SK-N-SH (cell line): ENCODE measurements at regions not wholly inside any gene's neighbourhood (a gene's known extent, or its start where the extent isn't known, plus 50 kb on each side); places are given as distances from the start of the nearest gene placed in this dataset.

ENCODE experiments used
- CTCF ChIA-PET: fragments of 300-600, 350-600 bp; formaldehyde crosslinking; extraction: SDS; loops from one replicate; lab custom pipeline; 2021; lab: Yijun Ruan, JAX
- POLR2A ChIA-PET: fragments of 350-600 bp; sonication (Branson Sonifier 250); formaldehyde crosslinking; extraction: SDS; loops from one replicate; lab custom pipeline; 2020; ENCODE audit warnings: antibody characterized with exemption, inconsistent platforms; lab: Yijun Ruan, JAX
- DNase-seq: peaks from one replicate; pipeline ENCODE4 v3.0.0; 2012
- H2AFZ ChIP-seq: fragments of 200-600 bp; sonication (generic); 2 replicates; pipeline ENCODE4 v1.8.1; 2016; ENCODE audit warnings: antibody characterized with exemption, mild to moderate bottlenecking, low read depth
- H3F3A ChIP-seq: fragments of 200-600 bp; sonication (generic); replicated peaks from 2 replicates; pipeline ENCODE3; 2016; ENCODE audit warnings: antibody characterized with exemption, mild to moderate bottlenecking; ENCODE audit not compliant: insufficient read depth
- H3K27ac ChIP-seq, 2 experiments: fragments of 200-500 bp in 1 of 2; fragments of 200-600 bp in 1 of 2; sonication (Bioruptor generic) in 1 of 2; sonication (generic), shearing (Covaris generic) in 1 of 2; 2 replicates each; pipeline versions ENCODE4 v1.5.1 to v1.6.1; 2014 to 2016; ENCODE audit warnings: low read depth in 2 of 2, inconsistent platforms in 1 of 2, low read length in 1 of 2, mild to moderate bottlenecking in 1 of 2, mixed read lengths in 1 of 2
- H3K27me3 ChIP-seq: fragments of 200-600 bp; sonication (generic), shearing (Covaris generic); 2 replicates; pipeline ENCODE4 v1.6.1; 2016; ENCODE audit warnings: mixed run types; ENCODE audit not compliant: insufficient read depth
- H3K36me3 ChIP-seq, 2 experiments: fragments of 200-500 bp in 1 of 2; fragments of 200-600 bp in 1 of 2; sonication (Bioruptor generic) in 1 of 2; sonication (generic) in 1 of 2; replicated peaks in 1 of 2; 2 replicates each; pipeline versions ENCODE3 to v1.5.1; 2014 to 2016; ENCODE audit warnings: low read length in 1 of 2, mild to moderate bottlenecking in 1 of 2; ENCODE audit not compliant: insufficient read depth in 2 of 2, control insufficient read depth in 1 of 2
- H3K4me1 ChIP-seq, 2 experiments: fragments of 200-500 bp in 1 of 2; fragments of 200-600 bp in 1 of 2; sonication (Bioruptor generic) in 1 of 2; sonication (generic), shearing (Covaris generic) in 1 of 2; 2 replicates each; pipeline versions ENCODE4 v1.5.1 to v1.6.1; 2014 to 2016; ENCODE audit warnings: low read depth in 1 of 2, low read length in 1 of 2, mixed run types in 1 of 2; ENCODE audit not compliant: insufficient read depth in 2 of 2, control insufficient read depth in 1 of 2
- H3K4me2 ChIP-seq: fragments of 200-600 bp; sonication (generic), shearing (Covaris generic); 2 replicates; pipeline ENCODE4 v1.6.1; 2017; ENCODE audit warnings: mixed run types
- H3K4me3 ChIP-seq, 2 experiments: fragments of 200-500 bp in 1 of 2; fragments of 200-600 bp in 1 of 2; sonication (Bioruptor generic) in 1 of 2; sonication (generic), shearing (Covaris generic) in 1 of 2; 2 replicates each; pipeline versions ENCODE4 v1.5.1 to v1.8.1; 2014 to 2016; ENCODE audit warnings: low read depth in 2 of 2, inconsistent platforms in 1 of 2, low read length in 1 of 2, mild to moderate bottlenecking in 1 of 2, mixed read lengths in 1 of 2, moderate library complexity in 1 of 2
- H3K79me2 ChIP-seq: fragments of 200-600 bp; sonication (generic); 2 replicates; pipeline ENCODE4 v1.8.1; 2017; ENCODE audit warnings: mild to moderate bottlenecking; ENCODE audit not compliant: insufficient read depth
- H3K9ac ChIP-seq: fragments of 200-600 bp; sonication (generic); 2 replicates; pipeline ENCODE4 v1.6.1; 2017; ENCODE audit warnings: mixed run types
- H3K9me2 ChIP-seq: fragments of 200-600 bp; sonication (generic); 2 replicates; pipeline ENCODE4 v1.6.1; 2017; ENCODE audit warnings: mixed run types
- H3K9me3 ChIP-seq: fragments of 200-600 bp; sonication (generic); 2 replicates; pipeline ENCODE4 v1.6.1; 2017; ENCODE audit warnings: mixed run types, mild to moderate bottlenecking, moderate library complexity
- H4K20me1 ChIP-seq: fragments of 200-600 bp; sonication (generic); 2 replicates; pipeline ENCODE4 v1.6.1; 2017; ENCODE audit warnings: mild to moderate bottlenecking, mixed run types; ENCODE audit not compliant: insufficient read depth
- CTCF ChIP-seq: fragments of 200-600 bp; sonication (generic); IDR thresholded peaks from 2 replicates; pipeline ENCODE4 v1.6.1; 2017; ENCODE audit warnings: antibody characterized with exemption, mild to moderate bottlenecking, moderate library complexity
- ELF1 ChIP-seq: IDR thresholded peaks from 2 replicates; pipeline ENCODE4 v1.4.0; 2012
- EP300 ChIP-seq, 2 experiments: IDR thresholded peaks; 2 replicates each; pipeline versions ENCODE4 v1.4.0 to v1.6.1; 2012; ENCODE audit warnings: borderline replicate concordance in 1 of 2, low read depth in 1 of 2, low read length in 1 of 2
- FOSL2 ChIP-seq: IDR thresholded peaks from 2 replicates; pipeline ENCODE4 v1.4.0; 2012; ENCODE audit warnings: low read depth, mild to moderate bottlenecking, moderate library complexity, borderline replicate concordance
- GATA2 ChIP-seq: sonication (generic); formaldehyde crosslinking; IDR thresholded peaks from 2 replicates; pipeline ENCODE4 v1.5.0; 2020; ENCODE audit warnings: mild to moderate bottlenecking, missing genetic modification reagents
- NRF1 ChIP-seq: IDR thresholded peaks from 2 replicates; pipeline ENCODE4 v1.6.1; 2012; ENCODE audit warnings: low read depth, mild to moderate bottlenecking, low read length
- RAD21 ChIP-seq: IDR thresholded peaks from 2 replicates; pipeline ENCODE4 v1.6.1; 2012; ENCODE audit warnings: mild to moderate bottlenecking, low read length
- RCOR1 ChIP-seq: fragments of 150-350 bp; IDR thresholded peaks from 2 replicates; pipeline ENCODE4 v1.6.1; 2017; ENCODE audit warnings: antibody characterized with exemption, low read length
- RXRA ChIP-seq: IDR thresholded peaks from 2 replicates; pipeline ENCODE4 v1.4.0; 2012; ENCODE audit warnings: low read depth, mild to moderate bottlenecking, borderline replicate concordance
- SMC3 ChIP-seq: IDR thresholded peaks from 2 replicates; pipeline ENCODE4 v1.6.1; 2012; ENCODE audit warnings: low read depth, low read length, improper control_type of control experiment
- USF1 ChIP-seq: IDR thresholded peaks from 2 replicates; pipeline ENCODE4 v1.4.0; 2012; ENCODE audit warnings: low read depth, borderline replicate concordance
- USF2 ChIP-seq: fragments of 150-350 bp; IDR thresholded peaks from 2 replicates; pipeline ENCODE4 v1.6.1; 2017; ENCODE audit warnings: antibody characterized with exemption, low read length, low read depth, borderline replicate concordance
- YY1 ChIP-seq: IDR thresholded peaks from 2 replicates; pipeline ENCODE4 v1.4.0; 2012; ENCODE audit warnings: low read depth, mild to moderate bottlenecking
- WGBS: methylation state at CpG from one replicate; pipeline ENCODE4 v1.1.6; 2017; ENCODE audit warnings: low lambda C conversion rate; 5-methylcytosine and 5-hydroxymethylcytosine counted together

- peaks cover 0 to 8% of the 10 kb centered on the region in 2 experiments; a peak in 1 of 4 replicates for H3K4me1 ChIP-seq
- no peak for DNase-seq
- H3K9ac ChIP-seq = no peak overlapping the region
- no peak for TF ChIP-seq FOSL2
- no peak for TF ChIP-seq EP300 (IDR thresholded peaks at IDR 0.05; ENCODE audit: borderline replicate concordance in 1 of 2, low read depth in 1 of 2, low read length in 1 of 2)
- no peak for TF ChIP-seq YY1
- TF ChIP-seq NRF1 = no peak
- no peak for TF ChIP-seq RXRA
- TF ChIP-seq USF2 = no peak
- no peak for TF ChIP-seq GATA2 (CRISPR knock-in tag)
- TF ChIP-seq RCOR1 = no peak
- no peak for TF ChIP-seq CTCF
- no peak for TF ChIP-seq SMC3
- TF ChIP-seq USF1 = no peak
- TF ChIP-seq ELF1 = no peak
- no peak overlapping the region for H3K4me3 ChIP-seq
- POLR2A ChIA-PET = interaction anchor here (0.9 kb wide), 1 partner anchor 10 kb away, joined by 3 read pairs; no protein-coding TSS in a partner anchor
- H4K20me1 ChIP-seq = no peaks in the 10 kb centered on the region
- H3K9me2 ChIP-seq = no peaks in the 10 kb centered on the region
- H3K9me3 ChIP-seq = no peaks in the 10 kb centered on the region
- CTCF ChIA-PET = interaction anchor here (0.7 to 1.6 kb wide), 6 partner anchors 9 to 528 kb away, joined by 3 to 5 read pairs (median 3); partner anchors contain the start of gene NSG2
- H3F3A ChIP-seq = peaks cover 5% of the 10 kb centered on the region
- no peaks in the 10 kb centered on the region for H3K79me2 ChIP-seq
- no peak overlapping the region; a peak in 1 of 4 replicates for H3K27ac ChIP-seq
- no peaks in the 10 kb centered on the region for H3K36me3 ChIP-seq
- no peak overlapping the region for H3K4me2 ChIP-seq
- no peaks in the 10 kb centered on the region for H3K27me3 ChIP-seq
- no peak overlapping the region for H2AFZ ChIP-seq
- WGBS = 75% methylated on average over 14 of the region's 14 CpGs
Measured at GRCh38 chr5:174573221-174573994, 151.0 kb upstream of the MSX2 start.

GRCh38 chr5:174575043-174575442 lies 149.3 kb upstream of the MSX2 start:
- no peak overlapping the region for H3K4me3 ChIP-seq
- H3K4me1 ChIP-seq = peaks cover 0 to 8% of the 10 kb centered on the region in 2 experiments; a peak in 1 of 4 replicates
- H2AFZ ChIP-seq = no peak overlapping the region
- no peak for TF ChIP-seq RAD21
- ChIA-PET POLR2A (no interaction called here), CTCF (interaction anchor here (0.7 to 2.5 kb wide), 5 partner anchors 11 to 162 kb away, joined by 3 to 8 read pairs (median 3); no protein-coding TSS in a partner anchor)
- no peaks in the 10 kb centered on the region for H3K36me3 ChIP-seq
- no peak overlapping the region for H3K4me2 ChIP-seq
- H3K79me2 ChIP-seq = no peaks in the 10 kb centered on the region
- H3F3A ChIP-seq = peaks cover 5% of the 10 kb centered on the region
- H3K9ac ChIP-seq = no peak overlapping the region
- no peak for DNase-seq
- 62% methylated on average over 2 of the region's 2 CpGs for WGBS
- H3K27ac ChIP-seq = no peak overlapping the region
- H3K9me3 ChIP-seq = no peaks in the 10 kb centered on the region
- no peaks in the 10 kb centered on the region for H3K27me3 ChIP-seq
- no peaks in the 10 kb centered on the region for H3K9me2 ChIP-seq
- no peaks in the 10 kb centered on the region for H4K20me1 ChIP-seq
